Stimulated activated memory B cell treated with anti-CD40 and anti-IgM and Interleukin-4, amounts not matched to agents 10 μg/mL and 1 μg/mL and 100 μg/mL, for 72 hours (primary cell): ENCODE measurements at regions not wholly inside any gene's neighbourhood (a gene's known extent, or its start where the extent isn't known, plus 50 kb on each side); places are given as distances from the start of the nearest gene placed in this dataset.

Source experiments
- ATAC-seq: fragments of 150-1000 bp; cut with Tn5 transposase; 2 replicates; pipeline ENCODE4 v1.10.0; 2021
- H3K27ac Mint-ChIP-seq: one replicate; pipeline ENCODE4 v1.8.0; 2022; ENCODE audit warnings: mild to moderate bottlenecking, mixed read lengths
- H3K27me3 Mint-ChIP-seq: one replicate; pipeline ENCODE4 v1.8.0; 2022; ENCODE audit warnings: mixed read lengths
- H3K36me3 Mint-ChIP-seq: one replicate; pipeline ENCODE4 v1.8.0; 2022; ENCODE audit warnings: mixed read lengths
- H3K4me1 Mint-ChIP-seq: one replicate; pipeline ENCODE4 v1.8.0; 2022; ENCODE audit warnings: mixed read lengths
- H3K4me3 Mint-ChIP-seq: one replicate; pipeline ENCODE4 v1.8.0; 2022; ENCODE audit warnings: mild to moderate bottlenecking, moderate library complexity, mixed read lengths
- H3K9me3 Mint-ChIP-seq: one replicate; pipeline ENCODE4 v1.8.0; 2022; ENCODE audit warnings: mixed read lengths

- Mint-ChIP-seq H3K27me3 (peaks cover 11% of the 10 kb centered on the region), H3K36me3 (no peaks in the 10 kb centered on the region), H3K27ac (no peak overlapping the region), H3K9me3 (no peaks in the 10 kb centered on the region), H3K4me1 (peaks cover 7% of the 10 kb centered on the region), H3K4me3 (no peak overlapping the region)
- no peak for ATAC-seq
Observed at GRCh38 chr6:146881228-146882181, 282.7 kb downstream of the ADGB start.

DNA sequence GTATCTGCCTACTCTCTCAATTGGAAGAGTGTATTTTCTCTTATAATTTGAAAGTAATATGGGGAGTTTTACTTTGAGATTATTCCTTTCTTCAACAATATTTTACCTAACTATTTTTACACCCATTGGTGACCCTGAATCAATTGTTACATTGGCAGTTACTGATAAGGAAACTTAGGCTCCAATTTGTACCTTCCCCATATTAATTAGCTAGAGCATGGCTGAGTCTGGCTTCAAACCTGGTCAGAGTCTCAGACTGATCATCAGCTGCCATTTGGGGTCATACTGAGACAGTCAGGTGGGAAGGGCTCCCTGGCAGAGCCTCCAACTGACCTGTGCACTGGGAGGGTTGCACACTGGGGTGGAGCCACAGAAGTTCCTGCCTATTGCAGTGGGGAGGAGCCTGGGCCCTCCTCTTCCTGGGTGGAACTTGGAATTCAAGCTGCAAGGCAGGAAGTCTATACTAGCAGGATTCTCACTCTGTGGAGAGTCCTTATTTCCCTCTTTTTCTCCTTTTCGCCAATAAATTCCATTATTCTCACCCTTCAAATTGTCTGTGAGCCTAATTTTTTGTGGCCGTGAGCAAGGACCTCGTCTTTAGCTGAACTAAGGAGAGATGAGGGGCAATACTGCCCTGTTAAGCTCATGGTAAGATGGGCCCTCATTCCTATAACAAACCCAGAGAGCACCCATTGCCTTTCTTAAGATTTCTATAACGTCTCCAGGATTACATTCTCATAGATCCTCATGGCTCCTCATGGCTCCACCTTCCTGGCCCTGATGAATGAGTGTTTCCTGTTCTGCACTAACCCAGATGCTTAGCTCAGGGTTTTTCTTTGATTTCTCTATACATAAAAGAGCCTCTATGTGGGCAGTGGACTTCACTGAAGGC is 285.1 kb downstream of the ADGB start:
- ATAC-seq = no peak
- H3K9me3 Mint-ChIP-seq = no peaks in the 10 kb centered on the region
- H3K4me3 Mint-ChIP-seq = no peak overlapping the region
- H3K36me3 Mint-ChIP-seq = no peaks in the 10 kb centered on the region
- no peaks in the 10 kb centered on the region for H3K4me1 Mint-ChIP-seq
- peaks cover 11% of the 10 kb centered on the region for H3K27me3 Mint-ChIP-seq
- H3K27ac Mint-ChIP-seq = no peak overlapping the region

DNA sequence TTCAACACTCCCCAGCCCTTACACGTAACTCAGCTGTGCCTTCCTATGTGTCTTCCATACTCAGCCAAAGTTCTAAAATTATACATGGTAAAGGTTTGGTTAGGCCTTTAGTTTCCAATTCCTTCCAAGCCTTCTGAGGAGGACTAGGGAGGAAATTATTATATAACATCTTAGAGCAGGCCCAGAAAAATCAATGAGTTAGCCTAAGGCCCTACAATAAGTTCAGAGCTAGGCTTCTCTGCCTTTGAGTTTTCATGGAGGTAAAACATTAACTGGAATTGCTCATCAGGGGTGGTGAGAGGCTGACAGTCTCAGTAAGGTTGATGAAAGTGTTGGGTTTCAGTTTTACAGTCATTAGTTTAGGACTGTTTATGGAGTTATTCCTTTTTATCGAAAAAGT is 286.0 kb downstream of the ADGB start:
- no peak overlapping the region for H3K27ac Mint-ChIP-seq
- ATAC-seq = no peak
- peaks cover 11% of the 10 kb centered on the region for H3K27me3 Mint-ChIP-seq
- H3K4me1 Mint-ChIP-seq = no peaks in the 10 kb centered on the region
- H3K36me3 Mint-ChIP-seq = no peaks in the 10 kb centered on the region
- H3K9me3 Mint-ChIP-seq = no peaks in the 10 kb centered on the region
- H3K4me3 Mint-ChIP-seq = no peak overlapping the region

DNA sequence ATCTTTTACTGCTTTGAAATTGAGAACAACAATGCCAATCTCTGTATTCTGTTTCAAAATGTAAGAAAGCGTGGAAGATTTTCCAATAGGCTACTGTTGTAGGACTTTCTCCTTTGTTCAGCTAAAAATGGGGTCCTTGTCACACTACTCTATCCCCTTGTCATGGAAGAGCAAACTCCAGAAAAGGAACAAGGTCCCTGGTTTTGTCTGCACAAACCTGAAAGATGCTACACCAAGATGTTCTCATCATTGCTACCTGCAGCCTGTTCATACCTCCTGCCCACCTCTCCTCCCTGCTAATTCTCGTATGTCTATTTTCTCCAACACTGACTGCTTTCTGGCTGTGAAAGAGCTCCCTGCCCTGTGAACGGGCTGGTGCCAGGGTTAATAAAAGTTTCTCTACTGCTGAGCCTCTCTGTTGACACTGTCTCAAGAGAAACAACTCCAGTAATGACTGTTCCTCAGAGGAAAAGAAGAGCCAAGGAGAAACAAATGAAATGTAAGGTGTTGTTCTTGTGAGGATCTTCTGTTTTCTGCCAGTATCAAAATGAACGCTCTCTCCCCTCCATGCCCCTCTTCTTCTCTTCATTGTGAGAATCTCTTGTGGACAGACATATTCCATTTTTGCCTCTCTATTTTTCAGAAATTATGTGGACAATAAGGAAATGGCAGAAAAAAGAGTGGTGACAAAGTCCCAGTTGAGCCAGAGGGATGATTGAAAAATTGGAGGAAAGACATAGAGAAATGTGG is 287.1 kb downstream of the ADGB start:
- Mint-ChIP-seq H3K4me3 (no peak overlapping the region), H3K9me3 (no peaks in the 10 kb centered on the region), H3K27me3 (peaks cover 11% of the 10 kb centered on the region), H3K36me3 (no peaks in the 10 kb centered on the region), H3K27ac (no peak overlapping the region), H3K4me1 (no peaks in the 10 kb centered on the region)
- no peak for ATAC-seq

- no peaks in the 10 kb centered on the region for H3K36me3 Mint-ChIP-seq
- H3K4me3 Mint-ChIP-seq = no peak overlapping the region
- H3K27ac Mint-ChIP-seq = no peak overlapping the region
- H3K9me3 Mint-ChIP-seq = no peaks in the 10 kb centered on the region
- H3K4me1 Mint-ChIP-seq = no peaks in the 10 kb centered on the region
- ATAC-seq = no peak
- peaks cover 4% of the 10 kb centered on the region for H3K27me3 Mint-ChIP-seq
Observed at GRCh38 chr6:146886587-146887446, 288.0 kb downstream of the ADGB start.

DNA sequence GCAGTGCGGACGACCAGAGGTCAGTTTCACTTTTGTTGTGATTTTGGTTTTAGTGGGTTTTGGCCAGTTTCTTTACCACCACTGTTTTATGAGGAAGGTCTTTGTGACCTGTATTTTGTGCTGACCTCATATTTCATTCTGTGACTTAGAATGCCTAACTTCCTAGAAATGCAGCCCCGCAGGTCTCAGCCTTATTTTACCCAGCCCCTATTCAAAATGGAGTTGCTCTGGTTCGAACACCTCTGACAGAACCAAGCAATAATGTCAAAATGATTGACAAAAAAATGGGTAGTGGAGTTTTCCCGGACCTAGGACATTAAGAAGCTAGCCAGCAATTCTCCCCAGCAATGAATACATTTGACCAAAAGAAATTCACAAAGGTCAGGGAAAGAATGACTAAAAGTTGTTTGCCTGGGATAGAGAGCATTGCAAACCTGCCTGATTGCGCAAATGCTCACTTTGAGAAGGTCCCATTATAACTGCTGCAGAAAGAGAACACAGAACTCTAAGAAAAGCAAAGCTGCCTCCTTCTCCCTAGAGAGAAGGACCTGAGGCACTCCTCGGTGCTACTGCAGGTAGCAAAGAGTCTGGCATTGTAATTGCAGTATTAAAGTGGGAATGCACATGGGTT is 288.8 kb downstream of the ADGB start:
- Mint-ChIP-seq H3K4me1 (no peaks in the 10 kb centered on the region), H3K4me3 (no peak overlapping the region), H3K27me3 (no peaks in the 10 kb centered on the region), H3K27ac (no peak overlapping the region), H3K36me3 (no peaks in the 10 kb centered on the region), H3K9me3 (no peaks in the 10 kb centered on the region)
- no peak for ATAC-seq

DNA sequence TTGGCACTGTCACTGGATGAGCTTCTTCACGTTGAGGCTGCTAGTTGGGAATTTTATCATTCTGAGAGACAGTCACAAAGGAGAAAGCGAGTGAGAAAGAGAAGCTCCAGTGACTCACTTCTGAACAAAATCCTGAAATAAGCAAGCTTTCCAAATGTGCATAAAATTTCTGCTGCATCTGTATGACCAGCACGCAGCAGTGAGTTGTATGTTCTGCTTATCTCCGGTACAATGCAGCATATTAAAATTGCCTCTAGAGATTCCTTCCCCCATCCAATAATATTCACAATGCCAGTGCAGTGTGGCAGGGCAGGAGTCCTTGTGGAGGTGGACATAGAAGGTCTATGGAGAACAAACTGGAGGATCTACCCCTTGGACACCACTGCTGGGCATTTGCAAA is 290.5 kb downstream of the ADGB start:
- Mint-ChIP-seq H3K4me3 (no peak overlapping the region), H3K27me3 (peaks cover 4% of the 10 kb centered on the region), H3K9me3 (no peaks in the 10 kb centered on the region), H3K4me1 (no peaks in the 10 kb centered on the region), H3K36me3 (no peaks in the 10 kb centered on the region), H3K27ac (no peak overlapping the region)
- ATAC-seq = no peak

GRCh38 chr6:146890172-146890571 is 291.4 kb downstream of the ADGB start:
- no peak for ATAC-seq
- no peak overlapping the region for H3K27ac Mint-ChIP-seq
- no peaks in the 10 kb centered on the region for H3K4me1 Mint-ChIP-seq
- H3K9me3 Mint-ChIP-seq = no peaks in the 10 kb centered on the region
- no peak overlapping the region for H3K4me3 Mint-ChIP-seq
- peaks cover 12% of the 10 kb centered on the region for H3K27me3 Mint-ChIP-seq
- no peaks in the 10 kb centered on the region for H3K36me3 Mint-ChIP-seq

- Mint-ChIP-seq H3K27me3 (peaks cover 18% of the 10 kb centered on the region), H3K4me1 (no peaks in the 10 kb centered on the region), H3K27ac (no peak overlapping the region)
Observed at GRCh38 chr6:146890644-146891434, 292.1 kb downstream of the ADGB start.

GRCh38 chr6:146891615-146892265 is 293.0 kb downstream of the ADGB start:
- Mint-ChIP-seq H3K27me3 (peaks cover 18% of the 10 kb centered on the region), H3K27ac (no peak overlapping the region), H3K36me3 (no peaks in the 10 kb centered on the region), H3K4me1 (no peaks in the 10 kb centered on the region), H3K9me3 (no peaks in the 10 kb centered on the region), H3K4me3 (no peak overlapping the region)
- ATAC-seq = no peak

More at GRCh38 chr6:146890644-146891434, 292.1 kb downstream of the ADGB start:
- Mint-ChIP-seq H3K9me3 (no peaks in the 10 kb centered on the region), H3K36me3 (no peaks in the 10 kb centered on the region), H3K4me3 (no peak overlapping the region)
- ATAC-seq = no peak

GRCh38 chr6:146892283-146892612 is 293.5 kb downstream of the ADGB start:
- no peak for ATAC-seq
- no peak overlapping the region for H3K27ac Mint-ChIP-seq
- H3K9me3 Mint-ChIP-seq = no peaks in the 10 kb centered on the region

GRCh38 chr6:146892613-146893401 is 294.0 kb downstream of the ADGB start:
- Mint-ChIP-seq H3K27ac (no peak overlapping the region), H3K4me1 (no peaks in the 10 kb centered on the region), H3K4me3 (no peak overlapping the region), H3K36me3 (no peaks in the 10 kb centered on the region), H3K9me3 (no peaks in the 10 kb centered on the region), H3K27me3 (peaks cover 18% of the 10 kb centered on the region)
- ATAC-seq = no peak

More at GRCh38 chr6:146892283-146892612, 293.5 kb downstream of the ADGB start:
- Mint-ChIP-seq H3K36me3 (no peaks in the 10 kb centered on the region), H3K27me3 (peaks cover 18% of the 10 kb centered on the region), H3K4me1 (no peaks in the 10 kb centered on the region), H3K4me3 (no peak overlapping the region)
